Astrocyte of the hippocampus (primary cell): ENCODE measurements at regions not wholly inside any gene's neighbourhood (a gene's known extent, or its start where the extent isn't known, plus 50 kb on each side); places are given as distances from the start of the nearest gene placed in this dataset.
"Not testable (repeated sequence)": the region's sequence is repeated elsewhere in the genome, so short reads cannot be mapped to it uniquely, and the experiment has no call there.

ENCODE experiments used
- DNase-seq: peaks from one replicate; pipeline ENCODE4 v3.0.0; 2011; ENCODE audit warnings: low read depth, low spot score

- peak; percentile 65 for DNase-seq
Measured at GRCh38 chr3:162390891-162391290, 894.3 kb downstream of the OTOL1 start.

- peak; percentile 46 for DNase-seq
Measured at GRCh38 chr3:162391301-162391700, 894.7 kb downstream of the OTOL1 start.

- DNase-seq: no peak
Measured at GRCh38 chr3:162395496-162395895, 898.9 kb downstream of the OTOL1 start.

GRCh38 chr3:162398554-162398953 lies 901.9 kb downstream of the OTOL1 start:
- DNase-seq: no peak

- no peak for DNase-seq
Measured at GRCh38 chr3:162400697-162401096, 904.1 kb downstream of the OTOL1 start.

GRCh38 chr3:162411556-162411955 lies 914.9 kb downstream of the OTOL1 start:
- not testable (repeated sequence) for DNase-seq

GRCh38 chr3:162421721-162422120 lies 925.1 kb downstream of the OTOL1 start:
- DNase-seq: no peak

GRCh38 chr3:162428192-162428591 lies 931.6 kb downstream of the OTOL1 start:
- DNase-seq: no peak

- DNase-seq: no peak
Measured at GRCh38 chr3:162435750-162436149, 939.1 kb downstream of the OTOL1 start.

GRCh38 chr3:162436826-162437225 lies 940.2 kb downstream of the OTOL1 start:
- DNase-seq: no peak

- DNase-seq: peak; percentile 41
Measured at GRCh38 chr3:162437480-162437879, 940.9 kb downstream of the OTOL1 start.

- no peak for DNase-seq
Measured at GRCh38 chr3:162441716-162442115, 945.1 kb downstream of the OTOL1 start.

GRCh38 chr3:162443376-162443775 lies 946.8 kb downstream of the OTOL1 start:
- DNase-seq: no peak

GRCh38 chr3:162468791-162469190 lies 972.2 kb downstream of the OTOL1 start:
- no peak for DNase-seq

- no peak for DNase-seq
Measured at GRCh38 chr3:162487138-162487537, 990.5 kb downstream of the OTOL1 start.

- DNase-seq: no peak
Measured at GRCh38 chr3:162489853-162490252, 993.2 kb downstream of the OTOL1 start.

GRCh38 chr3:162491952-162492351 lies 995.3 kb downstream of the OTOL1 start:
- no peak for DNase-seq

- peak; percentile 16 for DNase-seq
Measured at GRCh38 chr3:162492446-162493081, 996.0 kb downstream of the OTOL1 start.

GRCh38 chr3:162498626-162499025 lies 1002.0 kb downstream of the OTOL1 start:
- DNase-seq: no peak

GRCh38 chr3:162507397-162507796 lies 1010.8 kb downstream of the OTOL1 start:
- no peak for DNase-seq

GRCh38 chr3:162512488-162512887 lies 1015.9 kb downstream of the OTOL1 start:
- no peak for DNase-seq

GRCh38 chr3:162517110-162517509 lies 1020.5 kb downstream of the OTOL1 start:
- no peak for DNase-seq

- no peak for DNase-seq
Measured at GRCh38 chr3:162521669-162522068, 1025.1 kb downstream of the OTOL1 start.
